ENCODE measurements at regions not wholly inside any gene's neighbourhood (a gene's known extent, or its start where the extent isn't known, plus 50 kb on each side); places are given as distances from the start of the nearest gene placed in this dataset.

GRCh38 chr14:38430522-38430921 is 174.6 kb upstream of the CLEC14A start:
- WGBS, 2 donors: 67% methylated on average over 2 of the region's 2 CpGs
- Histone ChIP-seq H3K36me3 (replicated peaks in 1 of 2; ENCODE audit: insufficient read depth in 1 of 2, low read depth in 2 of 2) (no peaks in the 10 kb centered on the region), H3K9me3 (no peaks in the 10 kb centered on the region), H3K4me3 (no peak overlapping the region), H3K27me3 (no peaks in the 10 kb centered on the region), H3K4me1 (no peaks in the 10 kb centered on the region), H3K27ac (no peak overlapping the region)
- DNase-seq (no peak), ATAC-seq (no peak)
- TF ChIP-seq POLR2A (IDR thresholded peaks at IDR 0.05) (no peak), CTCF (IDR thresholded peaks at IDR 0.05) (no peak)
- intact Hi-C loops (cut with DNase I): no loop called here

- 75 to 82% methylated on average over 4 to 5 of the region's 5 CpGs for WGBS, 2 donors
- H3K27me3 ChIP-seq: no peaks in the 10 kb centered on the region
- TF ChIP-seq POLR2A (IDR thresholded peaks at IDR 0.05): no peak
- TF ChIP-seq CTCF (IDR thresholded peaks at IDR 0.05): no peak
- H3K27ac ChIP-seq: no peak overlapping the region
- ATAC-seq (no peak), DNase-seq (no peak)
- no peaks in the 10 kb centered on the region for H3K36me3 ChIP-seq (replicated peaks in 1 of 2; ENCODE audit: insufficient read depth in 1 of 2, low read depth in 2 of 2)
- no peaks in the 10 kb centered on the region for H3K4me1 ChIP-seq
- intact Hi-C loops (cut with DNase I): no loop called here
- H3K9me3 ChIP-seq: no peaks in the 10 kb centered on the region
- no peak overlapping the region for H3K4me3 ChIP-seq
Observed at GRCh38 chr14:38425324-38425976, 169.6 kb upstream of the CLEC14A start.

GRCh38 chr14:38420048-38420447 is 164.2 kb upstream of the CLEC14A start:
- H3K27ac ChIP-seq: no peak overlapping the region
- no peaks in the 10 kb centered on the region for H3K4me1 ChIP-seq
- DNase-seq: no peak
- ATAC-seq: no peak
- TF ChIP-seq CTCF (IDR thresholded peaks at IDR 0.05) (no peak), POLR2A (IDR thresholded peaks at IDR 0.05) (no peak)
- no peaks in the 10 kb centered on the region for H3K9me3 ChIP-seq
- H3K4me3 ChIP-seq: no peak overlapping the region
- intact Hi-C loops (cut with DNase I): no loop called here
- H3K27me3 ChIP-seq: no peaks in the 10 kb centered on the region
- H3K36me3 ChIP-seq (replicated peaks in 1 of 2; ENCODE audit: insufficient read depth in 1 of 2, low read depth in 2 of 2): no peaks in the 10 kb centered on the region

- no peak for TF ChIP-seq POLR2A (IDR thresholded peaks at IDR 0.05)
- TF ChIP-seq CTCF (IDR thresholded peaks at IDR 0.05): no peak
- DNase-seq (no peak), ATAC-seq (no peak)
- intact Hi-C loops (cut with DNase I): no loop called here
- H3K4me1 ChIP-seq: no peaks in the 10 kb centered on the region
- no peak overlapping the region for H3K27ac ChIP-seq
- H3K36me3 ChIP-seq (replicated peaks in 1 of 2; ENCODE audit: insufficient read depth in 1 of 2, low read depth in 2 of 2): no peaks in the 10 kb centered on the region
- WGBS, 2 donors: 18 to 25% methylated on average over 5 of the region's 5 CpGs
- no peaks in the 10 kb centered on the region for H3K27me3 ChIP-seq
- H3K9me3 ChIP-seq: no peaks in the 10 kb centered on the region
- no peak overlapping the region for H3K4me3 ChIP-seq
Observed at GRCh38 chr14:38419579-38419978, 163.7 kb upstream of the CLEC14A start.

GRCh38 chr14:38412654-38413053 is 156.8 kb upstream of the CLEC14A start:
- TF ChIP-seq CTCF (IDR thresholded peaks at IDR 0.05) (no peak), POLR2A (IDR thresholded peaks at IDR 0.05) (no peak)
- no peaks in the 10 kb centered on the region for H3K27me3 ChIP-seq
- 82 to 89% methylated on average over 2 to 8 of the region's 8 CpGs for WGBS, 2 donors

More at GRCh38 chr14:38412654-38413053, 156.8 kb upstream of the CLEC14A start:
- no peaks in the 10 kb centered on the region for H3K4me1 ChIP-seq
- intact Hi-C loops (cut with DNase I): no loop called here
- no peaks in the 10 kb centered on the region for H3K9me3 ChIP-seq
- H3K27ac ChIP-seq: no peak overlapping the region
- H3K4me3 ChIP-seq: no peak overlapping the region
- no peaks in the 10 kb centered on the region for H3K36me3 ChIP-seq (replicated peaks in 1 of 2; ENCODE audit: insufficient read depth in 1 of 2, low read depth in 2 of 2)
- no peak for DNase-seq
- no peak for ATAC-seq

Measured in body of pancreas (tissue), 4 donors.